Lung (tissue), 11 donors: ENCODE measurements at regions not wholly inside any gene's neighbourhood (a gene's known extent, or its start where the extent isn't known, plus 50 kb on each side); places are given as distances from the start of the nearest gene placed in this dataset.
A peak's percentile ranks its signal among the peaks of the same experiment; 100 is the strongest.

Source experiments
- ATAC-seq: fragments of 200-7000 bp; cut with Tn5 transposase; one replicate; pipeline ENCODE4 v1.9.1; 2020; ENCODE audit warnings: moderate number of reproducible peaks; ENCODE audit not compliant: insufficient read depth, low FRiP score
- DNase-seq, 3 donors: peaks; one replicate each; pipeline ENCODE4 v3.0.0-alpha.2; 2013 to 2017
- H3K27ac ChIP-seq, 2 donors: one replicate each; pipeline ENCODE4 v1.5.1; 2013; ENCODE audit warnings: mild to moderate bottlenecking in 2 of 2, moderate library complexity in 2 of 2, control low read depth in 1 of 2, inconsistent platforms in 1 of 2, low read depth in 1 of 2, low read length in 1 of 2
- H3K27me3 ChIP-seq, 3 donors: one replicate each; pipeline ENCODE4 v1.5.1; 2013; ENCODE audit warnings: low read length in 2 of 3; ENCODE audit not compliant: control insufficient read depth in 3 of 3, insufficient read depth in 3 of 3
- H3K36me3 ChIP-seq, 4 donors: one replicate each; pipeline ENCODE4 v1.5.1; 2013; ENCODE audit warnings: low read length in 4 of 4, mild to moderate bottlenecking in 1 of 4, moderate library complexity in 1 of 4; ENCODE audit not compliant: control insufficient read depth in 4 of 4, insufficient read depth in 4 of 4
- H3K4me1 ChIP-seq, 5 donors: one replicate each; pipeline ENCODE4 v1.5.1; 2013; ENCODE audit warnings: low read length in 5 of 5, mild to moderate bottlenecking in 2 of 5, moderate library complexity in 1 of 5; ENCODE audit not compliant: control insufficient read depth in 5 of 5, insufficient read depth in 5 of 5
- H3K4me3 ChIP-seq: one replicate; pipeline ENCODE4 v1.5.1; 2013; ENCODE audit warnings: mild to moderate bottlenecking, control low read depth, moderate library complexity
- H3K9ac ChIP-seq, 2 donors: one replicate each; pipeline ENCODE4 v1.5.1; 2013; ENCODE audit warnings: low read length in 2 of 2, control low read depth in 1 of 2; ENCODE audit not compliant: insufficient read depth in 1 of 2
- H3K9me3 ChIP-seq, 4 donors: one replicate each; pipeline ENCODE4 v1.5.1; 2013; ENCODE audit warnings: low read length in 3 of 4, mild to moderate bottlenecking in 1 of 4, moderate library complexity in 1 of 4; ENCODE audit not compliant: control insufficient read depth in 4 of 4, insufficient read depth in 3 of 4
- CTCF ChIP-seq: IDR thresholded peaks from 2 replicates; pipeline ENCODE4 v1.5.1; 2012; ENCODE audit warnings: mild to moderate bottlenecking; ENCODE audit errors: control extremely low read depth, extremely low read depth
- WGBS, 2 donors: extraction: QIAGEN DNeasy Blood & Tissue Kit; methylation state at CpG; one replicate each; pipeline ENCODE4 v1.1.7; 2013; 5-methylcytosine and 5-hydroxymethylcytosine counted together
- donor health status: control.
- donor health status: control.
- donor health status: Bipolar disorder and iron deficiency.
- donor health status: healthy.
- donor health status: DM: yes; HTN: yes; CAD: no.

- H3K9ac ChIP-seq, result no peak overlapping the region
- ATAC-seq (no peak), DNase-seq (no peak)
- no peak overlapping the region for H3K4me3 ChIP-seq
- H3K4me1 ChIP-seq, result peaks cover 0 to 9% (median 3%) of the 10 kb centered on the region in 5 donors
- 91 to 92% methylated on average over 7 of the region's 7 CpGs for WGBS, 2 donors
- H3K9me3 ChIP-seq, result peaks cover 0 to 5% (median 2%) of the 10 kb centered on the region in 4 donors
- H3K27me3 ChIP-seq, result peaks cover 0 to 4% (median 0%) of the 10 kb centered on the region in 3 donors
- TF ChIP-seq CTCF, result no peak
- H3K36me3 ChIP-seq, result no peaks in the 10 kb centered on the region
- H3K27ac ChIP-seq, result no peak overlapping the region
These were observed 594.9 kb upstream of the CFAP20DC start for GRCh38 chr3:59644479-59645402.

GRCh38 chr3:59641169-59641899, 591.5 kb upstream of the CFAP20DC start:
- TF ChIP-seq CTCF, result no peak
- 48 to 62% methylated on average over 7 of the region's 7 CpGs for WGBS, 2 donors
- H3K9ac ChIP-seq, result no peak overlapping the region
- ATAC-seq (peak; percentile 17), DNase-seq (peak; percentile 57 to 85 (median 83))
- H3K27me3 ChIP-seq, result peaks cover 0 to 4% (median 0%) of the 10 kb centered on the region in 3 donors
- H3K36me3 ChIP-seq, result no peaks in the 10 kb centered on the region
- H3K9me3 ChIP-seq, result no peaks in the 10 kb centered on the region
- no peak overlapping the region for H3K4me3 ChIP-seq
- H3K4me1 ChIP-seq, result peaks cover 0 to 9% (median 0%) of the 10 kb centered on the region in 5 donors
- no peak overlapping the region for H3K27ac ChIP-seq

DNA sequence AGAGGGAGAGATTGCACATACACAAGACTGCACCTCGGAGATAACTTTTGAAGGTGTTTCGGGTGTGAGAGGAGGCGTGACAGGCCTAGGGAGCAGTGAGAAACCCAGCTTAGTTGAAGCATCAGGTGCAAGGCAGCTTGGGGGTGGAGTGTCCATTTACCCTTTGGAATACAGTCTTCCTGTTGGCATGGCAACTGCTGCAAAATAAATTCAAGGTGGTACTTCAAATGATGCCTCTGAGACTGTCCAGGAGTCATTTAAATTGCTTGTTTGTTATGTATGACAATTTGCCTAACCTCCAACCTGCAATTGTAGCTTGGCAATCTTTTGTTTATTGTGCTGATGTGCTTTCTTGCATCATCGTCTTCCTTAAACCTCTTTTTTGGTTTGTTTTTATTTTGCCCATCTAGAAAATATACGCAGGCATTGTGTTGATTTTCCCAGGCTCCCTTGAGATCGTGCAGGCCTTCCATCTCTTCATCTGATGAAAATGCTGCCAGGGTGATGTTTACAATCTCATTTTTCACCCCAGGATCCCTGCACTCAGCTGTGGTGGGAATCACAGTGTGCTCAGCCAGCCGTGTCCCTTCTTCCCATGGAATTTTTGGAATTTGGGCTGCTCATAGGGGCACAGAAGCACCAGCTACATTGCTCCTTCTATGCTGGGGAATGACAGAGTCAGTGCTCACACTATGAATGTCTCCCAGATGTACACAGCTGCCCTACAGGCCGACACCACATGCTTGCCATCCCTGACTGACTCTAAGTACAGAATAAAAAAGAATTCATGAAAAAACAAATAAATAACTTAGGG, 583.1 kb upstream of the CFAP20DC start:
- no peak for TF ChIP-seq CTCF
- H3K9ac ChIP-seq, result no peak overlapping the region
- 79 to 84% methylated on average over 8 of the region's 8 CpGs for WGBS, 2 donors
- no peaks in the 10 kb centered on the region for H3K9me3 ChIP-seq
- H3K27me3 ChIP-seq, result no peaks in the 10 kb centered on the region
- DNase-seq (peak in 2 of 3 donors; percentile 75 to 87), ATAC-seq (no peak)
- H3K36me3 ChIP-seq, result no peaks in the 10 kb centered on the region
- peaks cover 0 to 22% (median 5%) of the 10 kb centered on the region in 5 donors for H3K4me1 ChIP-seq
- peak overlapping the region in 1 of 2 donors; percentile 64 for H3K27ac ChIP-seq
- H3K4me3 ChIP-seq, result no peak overlapping the region
